ENCODE measurements at regions not wholly inside any gene's neighbourhood (a gene's known extent, or its start where the extent isn't known, plus 50 kb on each side); places are given as distances from the start of the nearest gene placed in this dataset.
"Not testable (repeated sequence)": the region's sequence is repeated elsewhere in the genome, so short reads cannot be mapped to it uniquely, and the experiment has no call there.

DNA sequence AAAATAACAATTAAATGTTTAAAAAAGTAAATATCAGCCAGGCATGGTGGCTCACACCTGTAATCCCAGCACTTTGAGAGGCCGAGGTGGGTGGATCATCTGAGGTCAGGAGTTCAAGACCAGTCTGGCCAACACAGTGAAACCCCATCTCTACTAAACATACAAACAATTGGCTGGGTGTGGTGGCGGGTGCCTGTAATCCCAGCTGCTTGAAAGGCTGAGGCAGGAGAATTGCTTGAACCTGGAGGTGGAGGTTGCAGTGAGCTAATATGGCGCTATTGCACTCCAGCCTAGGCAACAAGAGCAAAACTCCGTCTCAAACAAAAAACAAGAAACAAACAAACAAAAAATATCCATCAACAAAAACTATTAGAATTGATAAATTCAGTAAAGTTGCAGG is 77.5 kb downstream of the SNX5 start:
- DNase-seq (ENCODE audit: low read depth in 2 of 2) = not testable (repeated sequence)

DNA sequence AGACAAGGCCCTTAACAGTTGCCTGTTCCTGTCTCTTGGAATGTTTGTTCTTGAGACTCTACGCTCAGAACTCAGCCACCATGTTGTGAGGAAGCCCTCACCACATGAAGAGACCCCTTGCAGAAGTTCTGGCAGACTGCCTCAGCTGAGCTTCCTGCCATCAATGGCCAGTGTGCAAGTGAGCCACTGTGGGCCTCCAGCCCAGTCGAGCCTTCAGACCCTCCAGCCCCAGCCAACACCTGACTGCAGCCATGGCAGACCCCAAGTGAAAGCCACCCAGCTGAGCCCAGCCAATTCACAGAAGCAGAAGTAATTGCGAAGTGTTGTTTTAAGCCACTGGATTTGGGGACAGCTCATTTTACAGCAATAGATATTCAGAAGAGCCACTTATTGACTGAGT is 78.3 kb downstream of the SNX5 start:
- no peak for DNase-seq (ENCODE audit: low read depth in 2 of 2)

DNA sequence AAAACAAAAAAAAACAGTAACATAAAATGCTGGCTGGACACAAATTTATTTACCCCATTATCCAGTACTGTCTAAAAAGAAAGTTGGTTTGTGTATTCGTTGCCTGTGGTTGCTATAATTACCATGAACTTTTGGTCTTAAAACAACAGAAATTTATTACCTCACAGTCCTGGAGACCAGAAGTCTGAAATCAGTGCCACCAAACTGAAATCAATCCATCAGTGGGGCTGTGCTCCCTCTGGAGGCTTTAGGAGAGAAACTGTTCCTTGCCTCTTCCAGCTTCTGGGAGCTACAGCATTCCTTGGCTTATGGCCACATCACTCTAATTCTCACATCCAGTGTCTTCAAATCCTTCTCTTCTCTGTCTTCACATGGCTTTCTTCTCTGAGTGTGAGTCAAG is 79.4 kb downstream of the SNX5 start:
- no peak for DNase-seq (ENCODE audit: low read depth in 2 of 2)

DNA sequence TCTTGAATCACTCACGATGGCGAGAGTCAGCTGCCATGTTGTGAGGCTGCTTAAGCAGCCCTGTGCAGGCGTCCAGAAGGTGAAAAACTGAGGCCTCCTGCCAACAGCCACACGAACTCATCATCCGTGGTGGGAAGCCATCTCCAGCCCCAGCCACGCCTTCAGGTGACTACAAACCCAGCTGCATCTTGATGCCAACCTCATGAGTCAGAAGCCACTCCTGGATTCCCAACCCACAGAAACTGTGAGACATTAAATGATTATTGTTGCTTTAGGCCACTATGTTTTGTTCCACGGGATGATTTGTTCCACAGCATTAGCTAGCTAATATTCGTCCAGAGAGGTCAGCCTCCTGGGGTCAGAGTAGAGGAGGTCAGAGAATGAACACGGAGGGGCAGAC is 80.5 kb downstream of the SNX5 start:
- DNase-seq (ENCODE audit: low read depth in 2 of 2) = no peak

DNA sequence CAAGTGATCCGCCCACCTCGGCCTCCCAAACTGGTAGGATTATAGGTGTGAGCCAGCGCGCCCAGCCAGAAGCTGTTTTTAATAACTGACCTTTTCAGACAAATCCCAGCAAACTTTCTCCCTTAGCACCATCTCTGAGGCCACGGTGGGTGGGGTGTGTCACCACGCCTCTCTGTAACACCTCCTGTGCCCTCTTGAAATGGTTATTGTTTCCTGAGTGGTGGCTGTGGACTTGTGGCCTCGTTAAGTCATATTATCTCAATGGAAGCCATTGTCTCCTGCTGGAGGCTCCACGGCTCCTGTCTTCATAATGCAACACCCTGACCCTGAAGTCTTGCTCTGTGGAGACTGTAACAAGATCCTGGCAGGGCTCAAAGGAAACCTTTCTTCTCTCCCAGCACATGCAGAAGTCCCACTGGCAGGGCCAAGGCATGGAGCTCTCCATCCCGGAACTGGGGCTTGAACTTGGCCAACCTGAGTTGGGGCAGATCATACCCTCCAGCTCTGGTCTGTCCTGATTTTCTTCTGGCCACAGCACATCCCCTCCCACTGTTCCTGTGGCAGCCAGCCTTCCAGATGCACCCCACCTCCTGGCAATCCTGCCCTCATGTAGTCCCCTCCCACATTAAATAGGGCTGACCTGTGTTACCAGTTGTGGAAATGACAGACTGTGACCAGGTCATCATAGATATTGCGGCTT is 81.1 kb downstream of the SNX5 start:
- no peak for DNase-seq (ENCODE audit: low read depth in 2 of 2)

DNA sequence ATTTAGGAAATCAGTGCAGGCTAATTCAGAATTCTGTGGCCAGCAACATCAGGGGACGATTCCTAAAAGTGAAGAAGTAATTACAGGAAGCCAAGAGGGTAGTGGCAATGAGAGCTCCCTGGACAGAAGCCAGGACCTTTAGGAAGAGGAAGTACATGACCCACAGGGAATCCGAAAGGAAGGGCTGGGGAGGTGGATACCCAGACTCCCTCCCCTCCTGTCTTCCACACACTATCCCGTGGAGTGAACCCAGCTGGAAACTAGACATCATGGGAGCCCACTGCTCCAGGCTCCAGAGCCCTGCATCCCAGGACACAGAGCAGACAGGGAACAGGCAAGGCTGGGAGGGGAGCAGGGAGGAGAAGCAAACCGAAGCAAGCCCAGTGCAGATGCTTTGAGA is 83.0 kb downstream of the SNX5 start:
- no peak for DNase-seq (ENCODE audit: low read depth in 2 of 2)

DNA sequence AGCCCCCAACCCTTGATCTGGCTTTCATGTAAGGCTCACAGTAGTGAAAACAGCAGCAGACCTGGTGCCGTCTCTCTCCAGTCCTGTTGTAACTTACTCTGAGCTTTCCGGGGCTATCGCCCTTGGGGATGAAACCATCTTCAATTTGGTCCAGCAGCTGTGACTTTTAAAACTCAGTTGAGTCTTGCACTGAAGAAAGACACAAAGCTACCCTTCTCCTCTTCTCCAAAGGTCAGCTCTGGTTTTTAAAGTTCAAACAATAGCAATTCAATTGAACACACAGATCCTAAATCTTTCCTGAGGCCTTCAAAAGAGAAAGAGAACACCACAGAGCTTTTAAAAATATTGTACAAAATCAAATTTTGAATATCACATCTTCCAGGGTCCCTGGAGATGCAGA is 83.5 kb downstream of the SNX5 start:
- DNase-seq (ENCODE audit: low read depth in 2 of 2) = no peak

DNA sequence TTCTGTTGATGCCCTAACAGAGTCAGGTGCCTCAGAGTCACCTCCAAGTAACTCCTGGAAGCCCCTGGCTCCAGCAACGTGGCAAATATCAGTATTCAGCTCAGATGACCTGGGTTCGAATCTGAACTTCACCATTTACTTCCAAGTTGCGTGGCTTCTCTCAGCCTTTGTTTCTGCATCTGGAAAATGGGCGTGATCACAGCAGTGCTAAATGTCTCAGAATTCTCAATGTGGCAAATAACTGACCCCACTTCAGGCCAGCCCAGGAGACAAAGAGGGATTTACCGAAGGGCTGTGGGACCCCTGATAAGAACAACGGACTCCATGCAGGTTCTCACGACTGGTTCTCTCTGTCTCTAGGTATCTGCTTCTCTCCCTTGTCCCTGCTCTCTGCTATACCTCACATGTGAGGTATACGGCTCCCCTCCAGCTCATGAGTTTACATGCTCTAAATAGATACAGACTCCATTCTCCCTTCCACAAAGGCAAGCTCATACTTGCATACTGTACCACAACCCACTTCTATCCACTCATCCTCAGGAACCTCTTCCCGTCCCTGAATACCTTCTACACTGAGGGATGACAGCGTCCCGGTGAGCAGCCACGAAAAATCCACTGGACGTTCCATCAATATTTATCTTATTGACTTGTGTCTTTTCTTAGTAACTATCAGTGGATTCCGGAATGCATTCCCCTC is 84.1 kb downstream of the SNX5 start:
- no peak for DNase-seq (ENCODE audit: low read depth in 2 of 2)

DNA sequence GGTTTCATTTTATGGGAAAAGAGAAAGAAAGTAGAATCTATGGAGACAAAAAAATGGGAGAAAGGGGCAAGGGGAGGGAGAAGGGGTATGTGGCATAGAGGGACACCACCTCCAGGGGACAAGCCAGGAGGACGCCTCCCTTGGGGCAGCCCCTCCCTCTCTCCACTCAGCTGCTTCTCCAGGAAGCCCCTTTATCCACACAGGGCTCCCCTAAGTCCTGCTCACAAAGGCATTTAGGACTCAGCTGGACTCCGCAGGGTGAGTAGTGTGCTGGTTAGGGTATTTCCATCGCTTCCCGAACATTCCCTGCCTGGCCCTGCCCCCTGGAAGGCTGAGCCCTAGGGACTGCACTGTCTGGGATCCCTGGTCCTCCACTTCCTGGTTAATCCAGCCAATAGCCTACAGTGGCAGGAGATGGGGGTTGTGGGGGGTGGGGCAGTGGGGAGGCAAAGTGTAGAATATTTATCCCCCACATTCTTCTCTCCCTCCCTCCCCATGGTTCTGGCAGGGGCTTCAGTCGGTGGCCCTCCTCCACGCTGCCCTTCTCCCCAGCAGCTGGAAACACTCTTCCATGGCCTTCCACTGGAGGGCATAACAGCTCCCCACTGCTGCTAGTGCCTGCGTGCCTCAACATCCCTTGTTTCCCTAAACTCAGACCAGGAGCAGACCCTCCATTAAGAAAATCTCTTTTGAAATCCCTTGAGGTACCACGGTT is 84.8 kb downstream of the SNX5 start:
- DNase-seq (ENCODE audit: low read depth in 2 of 2) = no peak

DNA sequence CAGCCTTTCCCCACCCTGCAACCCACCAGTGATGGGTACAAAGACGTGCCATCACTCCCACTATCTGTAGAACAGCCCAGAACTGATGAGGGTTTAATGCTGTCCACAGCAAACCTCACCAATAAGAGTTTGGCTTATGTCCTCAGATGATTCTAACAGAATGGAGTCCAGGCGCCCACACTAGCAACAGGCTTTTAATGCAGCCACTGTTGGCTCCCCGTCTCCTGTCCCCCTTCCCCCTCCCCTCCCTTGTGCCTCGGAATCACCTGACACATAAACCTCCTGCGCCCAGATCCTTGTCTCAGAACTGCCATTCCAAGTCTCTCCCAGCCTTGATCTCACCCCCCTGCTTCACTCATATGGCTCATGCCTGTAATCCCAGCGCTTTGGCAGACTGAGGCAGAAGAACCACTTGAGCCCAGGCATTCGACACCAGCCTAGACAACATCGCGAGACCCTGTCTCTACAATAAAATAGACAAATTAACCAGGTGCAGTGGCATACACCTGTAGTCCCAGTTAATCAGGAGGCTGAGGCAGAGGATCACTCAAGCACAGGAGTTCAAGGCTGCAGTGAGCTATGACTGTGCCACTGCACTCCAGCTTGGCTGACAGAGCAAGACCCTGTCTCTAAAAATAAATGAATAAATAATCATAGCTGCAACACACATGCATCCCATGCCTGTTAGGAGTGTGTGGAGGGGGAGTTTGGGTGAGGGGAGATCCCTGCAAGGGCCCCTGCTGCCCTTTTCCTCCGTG is 85.6 kb downstream of the SNX5 start:
- no peak for DNase-seq (ENCODE audit: low read depth in 2 of 2)

DNA sequence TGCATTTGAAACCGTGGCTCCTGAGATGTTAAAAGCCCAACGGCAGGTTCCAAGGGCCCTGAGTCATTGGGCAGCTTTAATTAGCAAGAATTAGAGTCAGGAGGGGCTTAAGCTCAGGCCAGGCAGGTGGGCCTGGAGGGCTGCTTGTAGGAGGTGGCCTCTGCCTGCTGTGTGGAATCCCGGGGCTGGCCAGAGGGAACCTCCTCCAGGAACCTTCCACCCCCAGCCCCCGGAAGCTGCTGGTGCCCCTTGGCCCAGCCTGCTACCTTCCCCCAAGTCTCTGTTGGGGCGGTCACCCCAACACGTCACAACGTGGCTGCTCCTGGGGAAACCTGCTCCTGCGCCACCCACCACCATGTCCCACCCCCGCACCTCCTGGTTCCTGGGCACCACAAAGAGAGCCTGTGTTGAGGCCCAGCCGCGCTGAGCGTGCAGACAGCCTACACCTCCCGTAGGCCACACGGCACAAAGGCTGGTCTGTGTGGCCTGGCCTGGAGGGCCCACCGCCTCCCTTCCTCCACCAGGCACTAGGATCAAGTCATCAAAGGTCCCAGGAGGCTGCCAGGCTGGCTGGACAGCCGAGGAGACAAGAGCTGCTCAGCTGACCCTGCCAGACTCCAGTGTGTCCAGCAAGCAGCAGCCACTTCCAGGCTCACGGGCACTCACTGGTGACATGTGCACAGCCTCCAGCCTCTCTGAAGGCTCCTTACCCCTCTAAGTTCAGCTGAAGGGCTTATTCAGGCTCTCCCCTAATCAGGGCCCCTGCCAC is 86.3 kb downstream of the SNX5 start:
- DNase-seq (ENCODE audit: low read depth in 2 of 2) = no peak

DNA sequence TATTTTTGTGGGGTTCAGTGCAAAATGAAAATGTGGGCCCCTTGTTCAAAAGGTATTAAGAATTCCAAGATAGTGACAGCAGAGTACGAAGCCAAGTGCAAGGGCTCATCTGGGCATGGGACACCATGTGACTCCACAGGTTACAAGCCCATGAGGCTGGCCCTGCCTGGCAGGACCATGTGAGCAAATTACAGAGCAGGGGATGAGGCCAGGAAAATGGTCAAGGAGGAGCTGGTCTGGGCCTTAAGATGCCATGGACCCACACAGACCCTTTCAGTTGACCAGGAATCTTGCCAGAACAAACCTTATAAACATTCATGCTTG is 86.9 kb downstream of the SNX5 start:
- no peak for DNase-seq (ENCODE audit: low read depth in 2 of 2)

DNA sequence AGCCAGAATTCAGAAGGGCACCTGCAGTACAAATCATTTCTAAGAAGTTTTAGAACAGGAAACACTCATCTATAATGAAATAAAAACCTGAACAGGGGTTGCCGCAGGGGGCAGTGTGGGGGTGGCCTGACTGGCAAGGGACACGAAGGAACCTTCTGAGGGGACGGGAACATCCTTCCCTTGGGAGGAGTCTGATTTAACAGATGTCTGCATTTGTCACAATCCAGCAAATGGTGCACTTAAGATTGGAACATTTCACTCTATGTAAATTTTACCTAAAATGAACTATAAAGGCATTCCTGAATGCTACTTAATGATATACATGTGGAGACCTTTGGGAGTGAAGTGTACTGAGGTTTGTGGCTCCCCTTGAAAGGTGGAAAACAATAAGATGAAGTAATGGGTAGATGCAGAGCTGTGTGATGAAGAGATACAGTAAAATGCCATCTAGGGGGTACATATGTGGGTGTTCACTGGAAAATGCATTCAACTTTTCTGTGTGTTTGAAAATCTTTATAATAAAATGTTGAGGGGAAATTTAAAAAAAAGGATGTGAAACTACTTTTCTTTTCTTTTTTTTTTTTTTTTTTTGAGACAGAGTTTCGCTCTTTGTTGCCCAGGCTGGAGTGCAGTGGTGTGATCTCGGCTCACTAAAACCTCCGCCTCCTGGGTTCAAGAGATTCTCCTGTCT is 89.5 kb downstream of the SNX5 start:
- no peak for DNase-seq (ENCODE audit: low read depth in 2 of 2)

DNA sequence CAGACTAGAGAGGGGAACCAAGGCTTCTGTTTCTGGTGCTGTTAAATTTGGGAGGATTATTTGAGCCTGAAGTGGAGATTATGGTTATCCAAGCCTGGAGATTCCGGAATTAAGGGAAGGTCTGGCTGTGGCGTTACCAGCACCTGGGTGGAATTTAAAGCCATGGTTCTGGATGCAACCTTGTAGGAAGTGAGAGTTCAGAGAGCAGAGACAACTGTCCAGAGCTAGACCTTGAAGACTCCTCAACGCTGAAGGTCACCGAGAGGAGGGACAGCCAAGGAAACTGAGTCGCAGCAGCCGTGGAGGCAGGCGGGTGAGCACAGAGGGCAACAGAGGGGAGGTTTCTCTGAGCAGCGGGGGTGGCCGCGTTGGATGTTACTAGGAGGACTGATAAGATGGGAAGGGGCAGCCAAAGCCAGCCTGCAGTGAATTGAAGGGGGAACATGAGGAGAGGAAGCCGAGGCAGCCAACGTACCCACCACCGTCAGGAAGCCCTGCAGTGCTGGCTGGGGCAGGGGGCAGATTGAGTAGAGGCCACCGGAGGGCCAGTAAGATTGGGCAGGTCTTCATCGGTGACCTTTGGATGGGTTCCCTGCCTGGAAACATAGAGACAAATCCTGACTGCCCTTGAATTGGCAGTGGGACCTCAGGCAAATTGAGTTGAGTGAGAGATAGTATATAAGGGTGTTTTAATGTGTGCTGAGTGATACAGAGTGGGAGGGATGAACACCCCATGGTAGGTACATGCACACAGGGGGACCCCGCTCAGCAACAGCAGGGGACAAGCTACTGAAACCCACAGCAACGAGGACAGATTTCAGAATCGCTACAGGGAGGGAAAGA is 90.3 kb downstream of the SNX5 start:
- DNase-seq (ENCODE audit: low read depth in 2 of 2) = no peak

DNA sequence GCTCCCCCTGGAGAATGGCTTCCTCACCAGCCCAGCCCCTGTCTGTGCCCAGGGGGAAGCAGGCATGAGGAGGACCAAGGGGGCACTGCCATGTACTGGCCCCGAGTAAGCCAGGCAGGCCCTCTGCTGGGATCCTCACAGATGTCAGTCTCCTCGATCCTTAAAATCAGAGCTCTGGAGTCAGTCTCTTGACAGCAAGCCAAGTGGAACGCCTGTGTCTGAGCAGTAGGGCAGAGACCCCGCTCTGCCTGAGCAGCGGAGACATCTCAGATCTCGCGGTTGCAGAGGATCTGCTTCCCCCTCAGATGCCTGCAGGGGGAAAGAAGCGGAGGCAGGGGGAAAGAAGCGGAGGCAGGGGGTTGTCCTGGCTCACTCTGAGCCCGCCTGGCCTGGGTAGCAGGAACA is 92.6 kb downstream of the SNX5 start:
- DNase-seq (ENCODE audit: low read depth in 2 of 2) = no peak

DNA sequence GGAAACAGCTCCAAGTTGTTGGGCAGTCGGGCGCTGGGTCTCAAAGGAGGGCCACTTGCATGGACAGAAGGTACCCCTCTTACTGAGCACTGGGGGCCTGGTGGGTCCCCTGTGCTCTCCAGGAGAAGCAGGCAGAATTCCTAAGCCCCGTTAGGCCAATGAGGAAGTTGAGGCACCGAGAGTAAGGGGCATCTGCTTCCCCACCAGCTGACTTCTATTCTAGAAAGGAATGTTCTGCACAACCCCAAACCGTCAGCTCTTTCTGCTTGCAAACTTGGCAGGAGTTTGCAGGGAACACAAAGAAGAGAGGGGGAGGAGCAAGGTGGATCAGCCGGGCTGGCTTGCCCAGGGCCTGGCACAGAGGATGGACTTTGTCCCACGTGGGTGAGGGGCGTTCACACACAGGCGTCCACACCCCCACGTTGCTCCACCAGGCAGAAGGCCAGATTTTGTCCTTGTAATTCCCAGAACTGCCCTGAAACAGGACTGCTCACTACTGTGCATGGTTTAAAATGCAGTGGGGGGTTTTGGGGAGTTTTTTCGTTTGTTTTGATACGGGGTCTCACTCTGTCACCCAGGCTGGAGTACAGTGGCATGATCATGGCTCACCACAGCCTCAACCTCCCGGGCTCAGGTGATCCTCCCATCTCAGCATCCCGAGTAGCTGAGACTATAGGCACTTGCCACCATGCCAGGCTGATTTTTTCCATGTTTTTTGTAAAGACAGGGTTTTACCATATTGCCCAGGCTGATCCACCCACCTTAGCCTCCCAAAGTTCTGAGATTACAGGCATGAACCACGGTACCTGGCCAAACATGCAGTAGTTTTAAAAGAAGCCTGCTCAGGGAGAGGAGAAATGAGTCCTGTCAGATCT is 93.3 kb downstream of the SNX5 start:
- no peak for DNase-seq (ENCODE audit: low read depth in 2 of 2)

DNA sequence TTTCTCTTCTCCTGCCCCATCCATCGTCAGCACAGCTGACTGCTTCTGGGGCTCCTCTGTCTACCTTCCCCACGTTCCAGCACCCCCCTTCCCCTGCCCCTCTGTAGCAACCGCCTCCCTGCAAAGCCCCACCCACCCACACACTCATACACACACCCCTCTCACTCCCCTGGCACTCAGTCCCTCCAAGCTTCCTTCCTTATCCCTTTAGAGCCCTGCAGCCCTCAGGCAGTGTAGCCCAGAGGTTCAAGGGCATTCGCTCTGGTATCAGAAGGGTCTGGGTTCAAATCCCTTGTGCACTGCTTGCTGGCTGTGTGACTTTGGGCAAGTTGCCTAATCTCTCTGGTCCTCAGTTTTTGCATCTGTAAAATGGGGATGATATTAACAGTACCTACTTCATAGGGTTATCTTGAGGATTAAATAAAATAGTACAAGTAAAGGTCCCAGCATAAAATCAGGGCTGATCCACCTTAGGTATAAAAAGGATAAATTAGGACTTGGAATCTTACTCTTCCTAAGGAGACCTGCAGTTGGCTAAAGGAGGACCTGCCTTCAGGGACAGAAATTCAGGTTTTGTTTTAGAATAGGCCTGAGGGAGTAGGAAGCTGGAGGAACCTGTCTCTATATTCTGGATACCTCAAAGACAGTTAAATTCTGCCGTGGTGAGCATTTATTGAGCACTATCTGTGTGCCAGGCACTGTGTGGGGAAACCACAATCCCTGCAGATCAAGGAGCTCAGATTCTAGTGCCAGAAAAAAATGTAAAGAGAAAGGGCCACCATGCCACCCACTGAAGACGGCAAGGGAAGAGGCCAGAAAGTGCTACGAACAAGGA is 94.1 kb downstream of the SNX5 start:
- DNase-seq (ENCODE audit: low read depth in 2 of 2) = no peak

All from stimulated activated CD4-positive, alpha-beta T cell treated with anti-CD3 and anti-CD28 coated beads, Interleukin-12 subunit alpha, Interleukin-12 subunit beta, amount 100 ng/mL, for 24 hours (primary cell).